ENCODE measurements at regions not wholly inside any gene's neighbourhood (a gene's known extent, or its start where the extent isn't known, plus 50 kb on each side); places are given as distances from the start of the nearest gene placed in this dataset.

- Histone ChIP-seq H3K27me3 (ENCODE audit: control insufficient read depth in 3 of 3, insufficient read depth in 3 of 3, low read length in 2 of 3) (no peaks in the 10 kb centered on the region), H3K4me3 (no peak overlapping the region), H3K9ac (ENCODE audit: insufficient read depth in 1 of 2, low read length in 2 of 2) (no peak overlapping the region), H3K27ac (ENCODE audit: low read depth in 1 of 2, low read length in 1 of 2) (no peak overlapping the region), H3K9me3 (ENCODE audit: control insufficient read depth in 4 of 4, insufficient read depth in 3 of 4, low read length in 3 of 4) (peaks cover 0 to 3% (median 0%) of the 10 kb centered on the region in 4 donors), H3K36me3 (ENCODE audit: control insufficient read depth in 4 of 4, insufficient read depth in 4 of 4, low read length in 4 of 4) (no peaks in the 10 kb centered on the region), H3K4me1 (ENCODE audit: control insufficient read depth in 5 of 5, insufficient read depth in 5 of 5, low read length in 5 of 5) (no peaks in the 10 kb centered on the region)
- no peak for TF ChIP-seq CTCF (IDR thresholded peaks at IDR 0.05; ENCODE audit: control extremely low read depth, extremely low read depth)
- no peak for DNase-seq
- ATAC-seq (ENCODE audit: insufficient read depth, low FRiP score), result no peak
- WGBS, 2 donors, result 84 to 90% methylated on average over 3 of the region's 3 CpGs
Measured at GRCh38 chr15:88730751-88731150, 72.5 kb upstream of the ACAN start.

GRCh38 chr15:88735212-88735611, 68.0 kb upstream of the ACAN start:
- H3K4me1 ChIP-seq (ENCODE audit: control insufficient read depth in 5 of 5, insufficient read depth in 5 of 5, low read length in 5 of 5), result no peaks in the 10 kb centered on the region
- no peaks in the 10 kb centered on the region for H3K27me3 ChIP-seq (ENCODE audit: control insufficient read depth in 3 of 3, insufficient read depth in 3 of 3, low read length in 2 of 3)
- DNase-seq (no peak), ATAC-seq (ENCODE audit: insufficient read depth, low FRiP score) (no peak)
- H3K9ac ChIP-seq (ENCODE audit: insufficient read depth in 1 of 2, low read length in 2 of 2), result no peak overlapping the region
- no peak overlapping the region for H3K4me3 ChIP-seq
- TF ChIP-seq CTCF (IDR thresholded peaks at IDR 0.05; ENCODE audit: control extremely low read depth, extremely low read depth), result no peak
- WGBS, 2 donors, result 74 to 89% methylated on average over 1 of the region's 1 CpG
- no peaks in the 10 kb centered on the region for H3K36me3 ChIP-seq (ENCODE audit: control insufficient read depth in 4 of 4, insufficient read depth in 4 of 4, low read length in 4 of 4)
- H3K27ac ChIP-seq (ENCODE audit: low read depth in 1 of 2, low read length in 1 of 2), result no peak overlapping the region
- no peaks in the 10 kb centered on the region for H3K9me3 ChIP-seq (ENCODE audit: control insufficient read depth in 4 of 4, insufficient read depth in 3 of 4, low read length in 3 of 4)

- ATAC-seq (ENCODE audit: insufficient read depth, low FRiP score), result no peak
- Histone ChIP-seq H3K27me3 (ENCODE audit: control insufficient read depth in 3 of 3, insufficient read depth in 3 of 3, low read length in 2 of 3) (no peaks in the 10 kb centered on the region), H3K4me3 (no peak overlapping the region), H3K27ac (ENCODE audit: low read depth in 1 of 2, low read length in 1 of 2) (no peak overlapping the region), H3K4me1 (ENCODE audit: control insufficient read depth in 5 of 5, insufficient read depth in 5 of 5, low read length in 5 of 5) (no peaks in the 10 kb centered on the region), H3K9ac (ENCODE audit: insufficient read depth in 1 of 2, low read length in 2 of 2) (no peak overlapping the region), H3K9me3 (ENCODE audit: control insufficient read depth in 4 of 4, insufficient read depth in 3 of 4, low read length in 3 of 4) (no peaks in the 10 kb centered on the region), H3K36me3 (ENCODE audit: control insufficient read depth in 4 of 4, insufficient read depth in 4 of 4, low read length in 4 of 4) (no peaks in the 10 kb centered on the region)
- 16 to 38% methylated on average over 1 of the region's 1 CpG for WGBS, 2 donors
- DNase-seq, result no peak
- TF ChIP-seq CTCF (IDR thresholded peaks at IDR 0.05; ENCODE audit: control extremely low read depth, extremely low read depth), result no peak
Measured at GRCh38 chr15:88736204-88736603, 67.0 kb upstream of the ACAN start.

- Histone ChIP-seq H3K27ac (ENCODE audit: low read depth in 1 of 2, low read length in 1 of 2) (no peak overlapping the region), H3K4me3 (no peak overlapping the region), H3K4me1 (ENCODE audit: control insufficient read depth in 5 of 5, insufficient read depth in 5 of 5, low read length in 5 of 5) (no peaks in the 10 kb centered on the region), H3K9me3 (ENCODE audit: control insufficient read depth in 4 of 4, insufficient read depth in 3 of 4, low read length in 3 of 4) (peaks cover 0 to 2% (median 0%) of the 10 kb centered on the region in 4 donors), H3K36me3 (ENCODE audit: control insufficient read depth in 4 of 4, insufficient read depth in 4 of 4, low read length in 4 of 4) (no peaks in the 10 kb centered on the region), H3K27me3 (ENCODE audit: control insufficient read depth in 3 of 3, insufficient read depth in 3 of 3, low read length in 2 of 3) (peaks cover 0 to 5% (median 4%) of the 10 kb centered on the region in 3 donors), H3K9ac (ENCODE audit: insufficient read depth in 1 of 2, low read length in 2 of 2) (no peak overlapping the region)
- DNase-seq, result no peak
- ATAC-seq (ENCODE audit: insufficient read depth, low FRiP score), result no peak
- 52 to 68% methylated on average over 4 of the region's 4 CpGs for WGBS, 2 donors
- no peak for TF ChIP-seq CTCF (IDR thresholded peaks at IDR 0.05; ENCODE audit: control extremely low read depth, extremely low read depth)
Measured at GRCh38 chr15:88738796-88739195, 64.4 kb upstream of the ACAN start.

Measured in lung (tissue), 11 donors.